ENCODE measurements at regions not wholly inside any gene's neighbourhood (a gene's known extent, or its start where the extent isn't known, plus 50 kb on each side); places are given as distances from the start of the nearest gene placed in this dataset.

GRCh38 chr17:79243603-79243990 is 169.0 kb downstream of the ENGASE start:
- TF ChIP-seq EP300 (IDR thresholded peaks at IDR 0.05) (no peak), CTCF (IDR thresholded peaks at IDR 0.05) (no peak), POLR2A (IDR thresholded peaks at IDR 0.05) (no peak)

All from tibial nerve (tissue), 4 donors.